HG02981 (cell line): ENCODE measurements at regions not wholly inside any gene's neighbourhood (a gene's known extent, or its start where the extent isn't known, plus 50 kb on each side); places are given as distances from the start of the nearest gene placed in this dataset.
A peak's percentile ranks its signal among the peaks of the same experiment; 100 is the strongest.
"Not testable (repeated sequence)": the region's sequence is repeated elsewhere in the genome, so short reads cannot be mapped to it uniquely, and the experiment has no call there.

ENCODE experiments used
- ATAC-seq: cut with Tn5 transposase; IDR thresholded peaks from one replicate; pipeline ENCODE4 v1.9.1; 2021; ENCODE audit warnings: mild to moderate bottlenecking, moderate library complexity; ENCODE audit not compliant: unreplicated experiment

GRCh38 chr13:21909331-21909730 lies 238.5 kb downstream of the FGF9 start:
- ATAC-seq: no peak

GRCh38 chr13:21910546-21910945 lies 239.7 kb downstream of the FGF9 start:
- no peak for ATAC-seq

- no peak for ATAC-seq
Observed at GRCh38 chr13:21911646-21912298, 240.9 kb downstream of the FGF9 start.

- no peak for ATAC-seq
Observed at GRCh38 chr13:21913010-21913409, 242.1 kb downstream of the FGF9 start.

- no peak for ATAC-seq
Observed at GRCh38 chr13:21917086-21918015, 246.5 kb downstream of the FGF9 start.

- ATAC-seq: not testable (repeated sequence)
Observed at GRCh38 chr13:21920802-21921201, 249.9 kb downstream of the FGF9 start.

GRCh38 chr13:21924958-21925357 lies 254.1 kb downstream of the FGF9 start:
- no peak for ATAC-seq

- ATAC-seq: no peak
Observed at GRCh38 chr13:21925720-21926119, 254.8 kb downstream of the FGF9 start.

GRCh38 chr13:21929400-21929799 lies 258.5 kb downstream of the FGF9 start:
- no peak for ATAC-seq

- no peak for ATAC-seq
Observed at GRCh38 chr13:21930536-21930935, 259.7 kb downstream of the FGF9 start.

GRCh38 chr13:21932578-21932977 lies 261.7 kb downstream of the FGF9 start:
- no peak for ATAC-seq

- ATAC-seq: no peak
Observed at GRCh38 chr13:21932996-21933395, 262.1 kb downstream of the FGF9 start.

- no peak for ATAC-seq
Observed at GRCh38 chr13:21934284-21934683, 263.4 kb downstream of the FGF9 start.

GRCh38 chr13:21936674-21937073 lies 265.8 kb downstream of the FGF9 start:
- ATAC-seq: no peak

GRCh38 chr13:21938168-21938567 lies 267.3 kb downstream of the FGF9 start:
- ATAC-seq: no peak

- no peak for ATAC-seq
Observed at GRCh38 chr13:21938636-21939035, 267.8 kb downstream of the FGF9 start.

GRCh38 chr13:21942061-21942460 lies 271.2 kb downstream of the FGF9 start:
- ATAC-seq: no peak

- ATAC-seq: no peak
Observed at GRCh38 chr13:21944610-21945009, 273.7 kb downstream of the FGF9 start.

- ATAC-seq: no peak
Observed at GRCh38 chr13:21945195-21945594, 274.3 kb downstream of the FGF9 start.

- ATAC-seq: no peak
Observed at GRCh38 chr13:21946964-21947363, 276.1 kb downstream of the FGF9 start.

GRCh38 chr13:21948769-21949474 lies 278.0 kb downstream of the FGF9 start:
- peak; percentile 78 for ATAC-seq
